HCT116 (cell line): ENCODE measurements at regions not wholly inside any gene's neighbourhood (a gene's known extent, or its start where the extent isn't known, plus 50 kb on each side); places are given as distances from the start of the nearest gene placed in this dataset.

Experiments used
- ATAC-seq: fragments of 200-7000 bp; cut with Tn5 transposase; 2 replicates; pipeline ENCODE4 v1.9.1; 2020; ENCODE audit warnings: mild to moderate bottlenecking, moderate library complexity
- BruUV-seq: library from RNA; stranded (reverse); fragments of 400-500 nt; replicated peaks from 2 replicates; lab custom pipeline; 2021; lab: Mats Ljungman, UMichigan
- CTCF ChIA-PET: fragments of 300-600 bp; sonication (Branson Sonifier 250); formaldehyde crosslinking; loops from one replicate; lab custom pipeline; 2021; ENCODE audit warnings: antibody characterized with exemption; lab: Charles Lee
- POLR2A ChIA-PET: fragments of 300-600, 350-600 bp; sonication (Branson Sonifier 250); formaldehyde crosslinking; loops from one replicate; lab custom pipeline; 2021; ENCODE audit warnings: antibody characterized with exemption; lab: Charles Lee
- RAD21 ChIA-PET, 2 experiments: fragments of 300-600 bp; sonication (Branson Sonifier 250); formaldehyde crosslinking; loops; one replicate each; lab custom pipeline; 2023; ENCODE audit warnings: low total read pairs in 2 of 2; ENCODE audit not compliant: uncharacterized antibody in 2 of 2, unreplicated experiment in 2 of 2, low non-redundant PET in 1 of 2; lab: Charles Lee
- DNase-seq: peaks from one replicate; pipeline ENCODE4 v3.0.0-alpha.2; 2010; ENCODE audit warnings: low read depth, low spot score
- H2AFZ ChIP-seq: fragments of 200-600 bp; shearing (Covaris generic), sonication (generic); 2 replicates; pipeline ENCODE4 v1.6.1; 2017; ENCODE audit warnings: low read depth, mixed run types, mixed read lengths, antibody characterized with exemption, low read length; ENCODE audit not compliant: poor library complexity, severe bottlenecking
- H3K27ac ChIP-seq: 2 replicates; pipeline ENCODE4 v1.5.1; 2012; ENCODE audit warnings: low read depth, low read length
- H3K27me3 ChIP-seq: fragments of 200-600 bp; sonication (generic); 2 replicates; pipeline ENCODE4 v1.6.1; 2016; ENCODE audit warnings: mixed run types, low read length, mixed read lengths; ENCODE audit not compliant: insufficient read depth
- H3K36me3 ChIP-seq, 2 experiments: fragments of 200-500 bp in 1 of 2; fragments of 200-600 bp in 1 of 2; sonication (Bioruptor generic) in 1 of 2; sonication (generic) in 1 of 2; 2 replicates each; pipeline versions ENCODE4 v1.5.1 to v1.6.1; 2014 to 2016; ENCODE audit warnings: low read length in 2 of 2, inconsistent platforms in 1 of 2, mixed read lengths in 1 of 2, mixed run types in 1 of 2; ENCODE audit not compliant: insufficient read depth in 2 of 2, control insufficient read depth in 1 of 2
- H3K4me1 ChIP-seq, 2 experiments: fragments of 200-600 bp in 1 of 2; sonication (generic) in 1 of 2; 2 replicates each; pipeline versions ENCODE4 v1.5.1 to v1.6.1; 2012 to 2017; ENCODE audit warnings: low read length in 2 of 2, inconsistent platforms in 1 of 2, mild to moderate bottlenecking in 1 of 2, mixed read lengths in 1 of 2, mixed run types in 1 of 2, moderate library complexity in 1 of 2; ENCODE audit not compliant: insufficient read depth in 2 of 2, control insufficient read depth in 1 of 2
- H3K4me2 ChIP-seq: fragments of 200-600 bp; sonication (generic); 2 replicates; pipeline ENCODE4 v1.6.1; 2017; ENCODE audit warnings: mixed run types, low read length, mixed read lengths
- H3K4me3 ChIP-seq, 2 experiments: fragments of 200-600 bp in 1 of 2; sonication (generic) in 1 of 2; replicated peaks in 1 of 2; 2 replicates each; pipeline ENCODE4 v1.5.1; 2011 to 2016; ENCODE audit warnings: low read length in 2 of 2, control low read depth in 1 of 2, low read depth in 1 of 2, mild to moderate bottlenecking in 1 of 2, mixed read lengths in 1 of 2, mixed run types in 1 of 2
- H3K79me2 ChIP-seq: fragments of 200-600 bp; sonication (generic); 2 replicates; pipeline ENCODE4 v1.6.1; 2017; ENCODE audit warnings: mild to moderate bottlenecking, mixed run types, low read length, moderate library complexity, mixed read lengths; ENCODE audit not compliant: insufficient read depth
- H3K9ac ChIP-seq: fragments of 200-600 bp; sonication (generic); 2 replicates; pipeline ENCODE4 v1.6.1; 2016; ENCODE audit warnings: low read length, mixed read lengths
- H3K9me2 ChIP-seq: fragments of 200-600 bp; sonication (generic), shearing (Covaris generic); 2 replicates; pipeline ENCODE4 v1.6.1; 2017; ENCODE audit warnings: mixed run types, mild to moderate bottlenecking, moderate library complexity; ENCODE audit not compliant: insufficient read depth
- H3K9me3 ChIP-seq, 2 experiments: fragments of 200-500 bp in 1 of 2; fragments of 200-600 bp in 1 of 2; sonication (Bioruptor generic) in 1 of 2; sonication (generic) in 1 of 2; 2 replicates each; pipeline ENCODE4 v1.6.1; 2014 to 2017; ENCODE audit warnings: low read length in 2 of 2, mixed read lengths in 2 of 2, inconsistent platforms in 1 of 2, low read depth in 1 of 2, mild to moderate bottlenecking in 1 of 2, mixed run types in 1 of 2, moderate library complexity in 1 of 2; ENCODE audit not compliant: control insufficient read depth in 1 of 2, insufficient read depth in 1 of 2
- H4K20me1 ChIP-seq: fragments of 200-600 bp; sonication (generic), shearing (Covaris generic); 2 replicates; pipeline ENCODE4 v1.6.1; 2017; ENCODE audit warnings: mixed run types, mild to moderate bottlenecking, moderate library complexity; ENCODE audit not compliant: insufficient read depth
- CBX3 ChIP-seq: IDR thresholded peaks from 2 replicates; pipeline ENCODE4 v1.6.1; 2012; ENCODE audit warnings: low read depth
- CEBPB ChIP-seq: IDR thresholded peaks from 2 replicates; pipeline ENCODE4 v1.6.1; 2012; ENCODE audit warnings: low read depth
- EGR1 ChIP-seq: IDR thresholded peaks from 2 replicates; pipeline ENCODE4 v1.6.1; 2012; ENCODE audit warnings: low read depth
- EZH2 ChIP-seq: fragments of 200-600 bp; sonication (generic); IDR thresholded peaks from 2 replicates; pipeline ENCODE4 v1.6.1; 2017; ENCODE audit warnings: antibody characterized with exemption, mixed run types
- FOSL1 ChIP-seq: IDR thresholded peaks from 2 replicates; pipeline ENCODE4 v1.6.1; 2012; ENCODE audit warnings: low read depth
- JUND ChIP-seq: IDR thresholded peaks from 2 replicates; pipeline ENCODE4 v1.6.1; 2012
- POLR2A ChIP-seq: IDR thresholded peaks from 2 replicates; pipeline ENCODE4 v1.7.0; 2011; ENCODE audit warnings: borderline replicate concordance; ENCODE audit not compliant: insufficient read depth, insufficient read length; ENCODE audit errors: extremely low read depth
- RAD21 ChIP-seq: IDR thresholded peaks from 2 replicates; pipeline ENCODE4 v1.6.1; 2012; ENCODE audit warnings: low read depth, mild to moderate bottlenecking
- SP1 ChIP-seq: IDR thresholded peaks from 2 replicates; pipeline ENCODE4 v1.6.1; 2012; ENCODE audit warnings: low read depth
- SRF ChIP-seq: IDR thresholded peaks from 2 replicates; pipeline ENCODE4 v1.6.1; 2012; ENCODE audit warnings: low read depth
- YY1 ChIP-seq: IDR thresholded peaks from 2 replicates; pipeline ENCODE4 v1.6.1; 2011; ENCODE audit warnings: low read length, low read depth, moderate library complexity, mild to moderate bottlenecking; ENCODE audit not compliant: insufficient replicate concordance; ENCODE audit errors: extremely low read depth
- ZNF274 ChIP-seq: fragments of 200-500 bp; sonication (Bioruptor generic); IDR thresholded peaks from 2 replicates; pipeline ENCODE4 v1.6.1; 2014; ENCODE audit warnings: mild to moderate bottlenecking, low read depth, low read length, inconsistent platforms
- intact Hi-C: fragments of 100-400 bp; cut with micrococcal nuclease; formaldehyde crosslinking; loops from 2 replicates; pipeline ENCODE4 v1.10.0; 2022
- TF ChIP-seq, protein P1 (sequence below): IDR thresholded peaks from 2 replicates; pipeline ENCODE4 v1.6.1; 2012; ENCODE audit warnings: low read depth
- TF ChIP-seq, protein P2 (sequence below): IDR thresholded peaks from 2 replicates; pipeline ENCODE4 v1.6.1; 2012
- TF ChIP-seq, protein P3 (sequence below), 3 experiments: fragments of 200-600 bp in 1 of 3; sonication (generic) in 1 of 3; IDR thresholded peaks in 2 of 3; conservative IDR thresholded peaks in 1 of 3; 2 replicates each; pipeline ENCODE4 v1.5.1; 2012 to 2017; ENCODE audit warnings: low read depth in 2 of 3, low read length in 2 of 3, antibody characterized with exemption in 1 of 3, borderline replicate concordance in 1 of 3, control low read depth in 1 of 3, mild to moderate bottlenecking in 1 of 3, mixed read lengths in 1 of 3, mixed run types in 1 of 3, moderate library complexity in 1 of 3; ENCODE audit not compliant: insufficient read depth in 1 of 3

DNA sequence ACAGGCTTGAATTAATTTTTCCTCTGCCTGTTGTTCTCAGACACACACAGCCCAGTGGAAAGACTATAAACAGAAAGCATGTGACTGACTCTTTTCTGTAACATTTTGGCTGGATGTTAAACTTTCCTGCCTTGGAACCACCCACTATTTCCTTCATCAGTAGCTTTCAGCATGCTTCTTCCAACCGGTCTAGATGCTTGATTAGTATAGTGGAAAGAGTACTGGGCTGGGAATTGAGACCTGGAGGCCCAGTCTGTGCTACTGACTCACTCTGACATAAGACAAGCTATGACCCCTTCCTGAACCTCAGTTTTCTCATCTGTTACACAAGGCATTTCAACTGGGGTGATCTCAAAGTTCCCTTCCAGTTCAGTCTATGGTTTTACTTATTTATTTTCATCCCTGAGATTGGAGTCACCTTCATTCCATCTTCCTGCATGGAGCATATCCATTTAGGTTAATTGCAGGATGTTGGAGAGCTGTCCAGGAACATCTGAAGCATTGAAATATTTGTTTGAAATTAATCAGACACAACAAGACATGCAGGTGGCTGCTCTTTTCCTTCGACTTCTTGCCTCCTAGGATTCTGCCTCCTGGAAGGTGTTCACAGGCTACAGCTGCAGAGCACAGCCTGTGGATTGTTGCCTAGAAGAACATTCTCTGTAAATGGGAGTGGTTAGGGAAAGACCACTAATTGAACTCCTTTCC, 173.4 kb downstream of the RTL9 start:
- BruUV-seq, result no TSS peak
- H2AFZ ChIP-seq, result no peak overlapping the region
- no peaks in the 10 kb centered on the region for H3K27me3 ChIP-seq
- H4K20me1 ChIP-seq, result no peaks in the 10 kb centered on the region
- DNase-seq (no peak), ATAC-seq (no peak)
- no peaks in the 10 kb centered on the region for H3K36me3 ChIP-seq
- RAD21 ChIA-PET, result no interaction called here
- H3K4me1 ChIP-seq, result no peaks in the 10 kb centered on the region
- intact Hi-C loops, result no loop called here
- no peaks in the 10 kb centered on the region for H3K79me2 ChIP-seq
- no peak overlapping the region for H3K9ac ChIP-seq
- no peak overlapping the region for H3K4me2 ChIP-seq
- H3K27ac ChIP-seq, result no peak overlapping the region
- no peak overlapping the region for H3K4me3 ChIP-seq
- TF ChIP-seq EGR1 (no peak), SRF (no peak), CBX3 (no peak), YY1 (no peak), CEBPB (no peak), POLR2A (no peak), RAD21 (no peak), JUND (no peak), ZNF274 (no peak), FOSL1 (no peak), EZH2 (no peak), SP1 (no peak)
- TF ChIP-seq, protein P1, sequence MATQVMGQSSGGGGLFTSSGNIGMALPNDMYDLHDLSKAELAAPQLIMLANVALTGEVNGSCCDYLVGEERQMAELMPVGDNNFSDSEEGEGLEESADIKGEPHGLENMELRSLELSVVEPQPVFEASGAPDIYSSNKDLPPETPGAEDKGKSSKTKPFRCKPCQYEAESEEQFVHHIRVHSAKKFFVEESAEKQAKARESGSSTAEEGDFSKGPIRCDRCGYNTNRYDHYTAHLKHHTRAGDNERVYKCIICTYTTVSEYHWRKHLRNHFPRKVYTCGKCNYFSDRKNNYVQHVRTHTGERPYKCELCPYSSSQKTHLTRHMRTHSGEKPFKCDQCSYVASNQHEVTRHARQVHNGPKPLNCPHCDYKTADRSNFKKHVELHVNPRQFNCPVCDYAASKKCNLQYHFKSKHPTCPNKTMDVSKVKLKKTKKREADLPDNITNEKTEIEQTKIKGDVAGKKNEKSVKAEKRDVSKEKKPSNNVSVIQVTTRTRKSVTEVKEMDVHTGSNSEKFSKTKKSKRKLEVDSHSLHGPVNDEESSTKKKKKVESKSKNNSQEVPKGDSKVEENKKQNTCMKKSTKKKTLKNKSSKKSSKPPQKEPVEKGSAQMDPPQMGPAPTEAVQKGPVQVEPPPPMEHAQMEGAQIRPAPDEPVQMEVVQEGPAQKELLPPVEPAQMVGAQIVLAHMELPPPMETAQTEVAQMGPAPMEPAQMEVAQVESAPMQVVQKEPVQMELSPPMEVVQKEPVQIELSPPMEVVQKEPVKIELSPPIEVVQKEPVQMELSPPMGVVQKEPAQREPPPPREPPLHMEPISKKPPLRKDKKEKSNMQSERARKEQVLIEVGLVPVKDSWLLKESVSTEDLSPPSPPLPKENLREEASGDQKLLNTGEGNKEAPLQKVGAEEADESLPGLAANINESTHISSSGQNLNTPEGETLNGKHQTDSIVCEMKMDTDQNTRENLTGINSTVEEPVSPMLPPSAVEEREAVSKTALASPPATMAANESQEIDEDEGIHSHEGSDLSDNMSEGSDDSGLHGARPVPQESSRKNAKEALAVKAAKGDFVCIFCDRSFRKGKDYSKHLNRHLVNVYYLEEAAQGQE, result no peak
- TF ChIP-seq, protein P2, sequence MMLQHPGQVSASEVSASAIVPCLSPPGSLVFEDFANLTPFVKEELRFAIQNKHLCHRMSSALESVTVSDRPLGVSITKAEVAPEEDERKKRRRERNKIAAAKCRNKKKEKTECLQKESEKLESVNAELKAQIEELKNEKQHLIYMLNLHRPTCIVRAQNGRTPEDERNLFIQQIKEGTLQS, result no peak
- TF ChIP-seq, protein P3, sequence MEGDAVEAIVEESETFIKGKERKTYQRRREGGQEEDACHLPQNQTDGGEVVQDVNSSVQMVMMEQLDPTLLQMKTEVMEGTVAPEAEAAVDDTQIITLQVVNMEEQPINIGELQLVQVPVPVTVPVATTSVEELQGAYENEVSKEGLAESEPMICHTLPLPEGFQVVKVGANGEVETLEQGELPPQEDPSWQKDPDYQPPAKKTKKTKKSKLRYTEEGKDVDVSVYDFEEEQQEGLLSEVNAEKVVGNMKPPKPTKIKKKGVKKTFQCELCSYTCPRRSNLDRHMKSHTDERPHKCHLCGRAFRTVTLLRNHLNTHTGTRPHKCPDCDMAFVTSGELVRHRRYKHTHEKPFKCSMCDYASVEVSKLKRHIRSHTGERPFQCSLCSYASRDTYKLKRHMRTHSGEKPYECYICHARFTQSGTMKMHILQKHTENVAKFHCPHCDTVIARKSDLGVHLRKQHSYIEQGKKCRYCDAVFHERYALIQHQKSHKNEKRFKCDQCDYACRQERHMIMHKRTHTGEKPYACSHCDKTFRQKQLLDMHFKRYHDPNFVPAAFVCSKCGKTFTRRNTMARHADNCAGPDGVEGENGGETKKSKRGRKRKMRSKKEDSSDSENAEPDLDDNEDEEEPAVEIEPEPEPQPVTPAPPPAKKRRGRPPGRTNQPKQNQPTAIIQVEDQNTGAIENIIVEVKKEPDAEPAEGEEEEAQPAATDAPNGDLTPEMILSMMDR (IDR thresholded peaks at IDR 0.05 in 2 of 3, conservative IDR thresholded peaks at IDR 0.05 in 1 of 3; ENCODE audit: borderline replicate concordance in 1 of 3, insufficient read depth in 1 of 3, low read depth in 2 of 3, low read length in 2 of 3), result no peak
- CTCF ChIA-PET, result no interaction called here
- POLR2A ChIA-PET, result no interaction called here
- no peaks in the 10 kb centered on the region for H3K9me3 ChIP-seq
- H3K9me2 ChIP-seq, result no peaks in the 10 kb centered on the region
